Ovary (tissue), 7 donors: ENCODE measurements at regions not wholly inside any gene's neighbourhood (a gene's known extent, or its start where the extent isn't known, plus 50 kb on each side); places are given as distances from the start of the nearest gene placed in this dataset.

Experiments used
- DNase-seq, 5 donors: peaks; one replicate each; pipeline ENCODE4 v3.0.0-alpha.2; 2019 to 2020
- H3K27ac ChIP-seq, 2 donors: fragments of 200-600 bp; one replicate each; pipeline versions ENCODE4 v1.5.1 to v1.8.0; 2019 to 2022
- H3K27me3 ChIP-seq: fragments of 200-600 bp; one replicate; pipeline ENCODE4 v1.8.0; 2022
- H3K36me3 ChIP-seq: fragments of 200-600 bp; sonication (generic); one replicate; pipeline ENCODE4 v1.5.1; 2019
- H3K4me1 ChIP-seq: one replicate; pipeline ENCODE4 v1.8.1; 2013; ENCODE audit warnings: mild to moderate bottlenecking, moderate library complexity; ENCODE audit not compliant: insufficient read depth
- H3K4me3 ChIP-seq: fragments of 200-600 bp; sonication (generic); one replicate; pipeline ENCODE4 v1.5.1; 2017
- H3K9me3 ChIP-seq, 2 donors: fragments of 200-600 bp in 1 of 2; sonication (generic) in 1 of 2; one replicate each; pipeline versions ENCODE4 v1.5.1 to v1.8.1; 2013 to 2019; ENCODE audit warnings: mild to moderate bottlenecking in 1 of 2, moderate library complexity in 1 of 2
- EP300 ChIP-seq: sonication (generic); formaldehyde crosslinking; IDR thresholded peaks from one replicate; pipeline ENCODE4 v1.6.1; 2017; ENCODE audit warnings: antibody characterized with exemption
- POLR2A ChIP-seq: fragments of 450-650 bp; IDR thresholded peaks from one replicate; pipeline ENCODE4 v1.6.1; 2017; ENCODE audit warnings: antibody characterized with exemption, mild to moderate bottlenecking, moderate library complexity
- WGBS, 3 donors: extraction: QIAGEN DNeasy Blood & Tissue Kit in 1 of 3; methylation state at CpG; one replicate each; pipeline versions ENCODE4 v1.1.5 to v1.1.7; 2013 to 2017; 5-methylcytosine and 5-hydroxymethylcytosine counted together
- intact Hi-C, 4 donors: fragments of 100-400 bp; cut with DNase I; formaldehyde crosslinking; loops; one replicate each; pipeline versions ENCODE4 v1.11.0 to v1.15.1; 2022 to 2023
- TF ChIP-seq, protein P1 (sequence below), 3 donors: fragments of 450-650 bp in 2 of 3; fragments of 200-600 bp in 1 of 3; IDR thresholded peaks; one replicate each; pipeline versions ENCODE4 v1.5.1 to v1.8.0; 2016 to 2022; ENCODE audit warnings: antibody characterized with exemption in 3 of 3, mild to moderate bottlenecking in 1 of 3
- donor health status: DM: no; HTN: no; CAD: no; lungs with moderate emphysema.
- donor health status: DM: no; HTN: no; CAD: no.
- donor health status: Bipolar disorder and iron deficiency.
- donor health status: DM: no; HTN: no; CAD: no.
- donor health status: DM: yes; HTN: yes; CAD: no.

- no peak for TF ChIP-seq EP300
- TF ChIP-seq POLR2A = no peak
- TF ChIP-seq, protein P1, sequence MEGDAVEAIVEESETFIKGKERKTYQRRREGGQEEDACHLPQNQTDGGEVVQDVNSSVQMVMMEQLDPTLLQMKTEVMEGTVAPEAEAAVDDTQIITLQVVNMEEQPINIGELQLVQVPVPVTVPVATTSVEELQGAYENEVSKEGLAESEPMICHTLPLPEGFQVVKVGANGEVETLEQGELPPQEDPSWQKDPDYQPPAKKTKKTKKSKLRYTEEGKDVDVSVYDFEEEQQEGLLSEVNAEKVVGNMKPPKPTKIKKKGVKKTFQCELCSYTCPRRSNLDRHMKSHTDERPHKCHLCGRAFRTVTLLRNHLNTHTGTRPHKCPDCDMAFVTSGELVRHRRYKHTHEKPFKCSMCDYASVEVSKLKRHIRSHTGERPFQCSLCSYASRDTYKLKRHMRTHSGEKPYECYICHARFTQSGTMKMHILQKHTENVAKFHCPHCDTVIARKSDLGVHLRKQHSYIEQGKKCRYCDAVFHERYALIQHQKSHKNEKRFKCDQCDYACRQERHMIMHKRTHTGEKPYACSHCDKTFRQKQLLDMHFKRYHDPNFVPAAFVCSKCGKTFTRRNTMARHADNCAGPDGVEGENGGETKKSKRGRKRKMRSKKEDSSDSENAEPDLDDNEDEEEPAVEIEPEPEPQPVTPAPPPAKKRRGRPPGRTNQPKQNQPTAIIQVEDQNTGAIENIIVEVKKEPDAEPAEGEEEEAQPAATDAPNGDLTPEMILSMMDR (IDR thresholded peaks at IDR 0.05) = no peak
- Histone ChIP-seq H3K27ac (no peak overlapping the region), H3K9me3 (no peaks in the 10 kb centered on the region), H3K4me3 (no peak overlapping the region), H3K36me3 (no peaks in the 10 kb centered on the region), H3K4me1 (no peaks in the 10 kb centered on the region), H3K27me3 (no peaks in the 10 kb centered on the region)
- intact Hi-C loops = no loop called here
- DNase-seq = no peak
These were observed 106.9 kb downstream of the TFAP2B start for GRCh38 chr6:50925548-50925947.

GRCh38 chr6:50925981-50926380, 107.3 kb downstream of the TFAP2B start:
- Histone ChIP-seq H3K4me1 (no peaks in the 10 kb centered on the region), H3K9me3 (no peaks in the 10 kb centered on the region), H3K27ac (no peak overlapping the region), H3K27me3 (no peaks in the 10 kb centered on the region), H3K36me3 (no peaks in the 10 kb centered on the region), H3K4me3 (no peak overlapping the region)
- TF ChIP-seq, protein P1 (IDR thresholded peaks at IDR 0.05) = no peak
- TF ChIP-seq POLR2A = no peak
- TF ChIP-seq EP300 = no peak
- DNase-seq = no peak
- 40 to 56% (median 45%) methylated on average over 2 of the region's 2 CpGs for WGBS, 3 donors
- intact Hi-C loops = no loop called here

GRCh38 chr6:50927800-50928199, 109.1 kb downstream of the TFAP2B start:
- Histone ChIP-seq H3K27me3 (no peaks in the 10 kb centered on the region), H3K27ac (no peak overlapping the region), H3K4me3 (no peak overlapping the region), H3K4me1 (no peaks in the 10 kb centered on the region), H3K36me3 (no peaks in the 10 kb centered on the region), H3K9me3 (no peaks in the 10 kb centered on the region)
- no peak for DNase-seq
- intact Hi-C loops = no loop called here
- WGBS, 3 donors = 61 to 79% (median 78%) methylated on average over 3 of the region's 3 CpGs
- no peak for TF ChIP-seq EP300
- TF ChIP-seq, protein P1 (IDR thresholded peaks at IDR 0.05) = no peak
- TF ChIP-seq POLR2A = no peak

- no peak overlapping the region for H3K4me3 ChIP-seq
- intact Hi-C loops = no loop called here
- H3K27ac ChIP-seq = no peak overlapping the region
- no peak for TF ChIP-seq POLR2A
- TF ChIP-seq, protein P1 (IDR thresholded peaks at IDR 0.05) = no peak
- no peak for TF ChIP-seq EP300
- no peak for DNase-seq
- H3K9me3 ChIP-seq = no peaks in the 10 kb centered on the region
- no peaks in the 10 kb centered on the region for H3K27me3 ChIP-seq
- no peaks in the 10 kb centered on the region for H3K4me1 ChIP-seq
- 53 to 60% (median 60%) methylated on average over 3 of the region's 3 CpGs for WGBS, 3 donors
- H3K36me3 ChIP-seq = no peaks in the 10 kb centered on the region
These were observed 110.7 kb downstream of the TFAP2B start for GRCh38 chr6:50929323-50929722.

DNA sequence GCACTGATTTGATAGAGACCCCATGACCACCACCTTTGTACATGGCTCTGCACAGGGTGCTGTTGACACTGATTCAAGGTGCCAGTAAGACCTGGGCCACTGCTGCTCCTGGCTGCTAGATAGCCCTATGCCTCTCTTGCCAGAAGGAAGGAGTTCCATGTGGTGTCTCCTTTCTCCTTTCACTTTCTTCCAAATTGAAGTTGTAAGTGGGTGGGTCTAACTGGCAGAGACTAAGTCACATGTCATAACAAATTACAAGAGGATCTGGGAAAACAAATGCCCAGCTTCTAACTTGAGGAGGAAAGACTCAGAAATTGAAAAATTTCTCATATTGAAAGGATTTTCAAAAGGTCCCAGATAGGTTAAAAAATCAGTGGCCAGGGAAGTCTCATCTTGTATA, 116.8 kb downstream of the TFAP2B start:
- intact Hi-C loops = no loop called here
- Histone ChIP-seq H3K36me3 (no peaks in the 10 kb centered on the region), H3K4me1 (no peaks in the 10 kb centered on the region), H3K27ac (no peak overlapping the region), H3K27me3 (no peaks in the 10 kb centered on the region), H3K4me3 (no peak overlapping the region), H3K9me3 (no peaks in the 10 kb centered on the region)
- no peak for DNase-seq
- TF ChIP-seq POLR2A = no peak
- TF ChIP-seq, protein P1 (IDR thresholded peaks at IDR 0.05) = no peak
- no peak for TF ChIP-seq EP300
